Neuronal stem cell (in vitro differentiated cells): ENCODE measurements at regions not wholly inside any gene's neighbourhood (a gene's known extent, or its start where the extent isn't known, plus 50 kb on each side); places are given as distances from the start of the nearest gene placed in this dataset.

Source experiments
- DNase-seq: peaks from one replicate; pipeline ENCODE4 v3.0.0-alpha.2; 2013; ENCODE audit warnings: low spot score
- H2AFZ ChIP-seq: one replicate; pipeline ENCODE4 v1.6.1; 2013; ENCODE audit warnings: mild to moderate bottlenecking, low read length, inconsistent platforms
- H2AK5ac ChIP-seq: 2 replicates; pipeline ENCODE4 v1.6.1; 2013; ENCODE audit warnings: low read depth, mild to moderate bottlenecking, inconsistent platforms, low read length, moderate library complexity, mixed read lengths
- H2BK120ac ChIP-seq: 2 replicates; pipeline ENCODE4 v1.6.1; 2013; ENCODE audit warnings: low read depth, mild to moderate bottlenecking, inconsistent platforms, low read length, moderate library complexity, mixed read lengths
- H2BK12ac ChIP-seq: one replicate; pipeline ENCODE4 v1.6.1; 2013; ENCODE audit warnings: low read length, inconsistent platforms
- H2BK15ac ChIP-seq: 2 replicates; pipeline ENCODE4 v1.6.1; 2013; ENCODE audit warnings: mild to moderate bottlenecking, low read length, inconsistent platforms, mixed read lengths
- H2BK5ac ChIP-seq: one replicate; pipeline ENCODE4 v1.6.1; 2013; ENCODE audit warnings: inconsistent platforms, mild to moderate bottlenecking, low read length, moderate library complexity
- H3K14ac ChIP-seq: one replicate; pipeline ENCODE4 v1.6.1; 2013; ENCODE audit warnings: low read length, inconsistent platforms
- H3K18ac ChIP-seq: 2 replicates; pipeline ENCODE4 v1.6.1; 2013; ENCODE audit warnings: low read length, inconsistent platforms
- H3K23ac ChIP-seq: 2 replicates; pipeline ENCODE4 v1.6.1; 2013; ENCODE audit warnings: low read depth, mild to moderate bottlenecking, mixed read lengths, low read length, inconsistent platforms; ENCODE audit not compliant: poor library complexity
- H3K27ac ChIP-seq: replicated peaks from 3 replicates; pipeline ENCODE4 v1.5.1; 2013; ENCODE audit warnings: low read length, inconsistent platforms
- H3K27me3 ChIP-seq, 3 experiments: 2 replicates each; pipeline ENCODE4 v1.6.1; 2013; ENCODE audit warnings: low read length in 3 of 3, mild to moderate bottlenecking in 2 of 3, inconsistent platforms in 1 of 3, low read depth in 1 of 3, mixed read lengths in 1 of 3, moderate library complexity in 1 of 3; ENCODE audit not compliant: control insufficient read depth in 3 of 3, insufficient read depth in 3 of 3
- H3K36me3 ChIP-seq, 2 donors: replicated peaks in 1 of 2; 2 replicates each; pipeline ENCODE4 v1.6.1; 2013; ENCODE audit warnings: low read length in 2 of 2; ENCODE audit not compliant: control insufficient read depth in 2 of 2, insufficient read depth in 2 of 2
- H3K4ac ChIP-seq: 2 replicates; pipeline ENCODE4 v1.6.1; 2013; ENCODE audit warnings: inconsistent platforms, mild to moderate bottlenecking, low read length, moderate library complexity
- H3K4me1 ChIP-seq, 2 donors: 1 replicate in 1 of 2; 2 replicates in 1 of 2; pipeline ENCODE4 v1.6.1; 2013; ENCODE audit warnings: low read length in 2 of 2, low read depth in 1 of 2; ENCODE audit not compliant: control insufficient read depth in 2 of 2, insufficient read depth in 1 of 2
- H3K4me2 ChIP-seq: one replicate; pipeline ENCODE4 v1.6.1; 2013; ENCODE audit warnings: mild to moderate bottlenecking, low read length, inconsistent platforms; ENCODE audit not compliant: insufficient read depth, poor library complexity, severe bottlenecking
- H3K4me3 ChIP-seq, 2 donors: 2 replicates each; pipeline ENCODE4 v1.5.1; 2013; ENCODE audit warnings: low read length in 2 of 2, mild to moderate bottlenecking in 2 of 2, inconsistent platforms in 1 of 2, moderate library complexity in 1 of 2
- H3K79me1 ChIP-seq: one replicate; pipeline ENCODE4 v1.6.1; 2013; ENCODE audit warnings: low read depth, mild to moderate bottlenecking, inconsistent platforms, low read length, moderate library complexity
- H3K9ac ChIP-seq: one replicate; pipeline ENCODE4 v1.6.1; 2013; ENCODE audit warnings: mild to moderate bottlenecking, low read depth, low read length, inconsistent platforms; ENCODE audit not compliant: poor library complexity
- H3K9me3 ChIP-seq, 2 donors: replicated peaks in 1 of 2; 2 replicates each; pipeline versions ENCODE3 to v1.6.1; 2013; ENCODE audit warnings: low read length in 2 of 2, mild to moderate bottlenecking in 2 of 2, inconsistent platforms in 1 of 2, low read depth in 1 of 2, mixed read lengths in 1 of 2, moderate library complexity in 1 of 2; ENCODE audit not compliant: control insufficient read depth in 2 of 2, insufficient read depth in 1 of 2
- H4K8ac ChIP-seq: one replicate; pipeline ENCODE4 v1.6.1; 2013; ENCODE audit warnings: low read depth, mild to moderate bottlenecking, inconsistent platforms, low read length, moderate library complexity
- H4K91ac ChIP-seq: one replicate; pipeline ENCODE4 v1.6.1; 2013; ENCODE audit warnings: low read length, low read depth, mild to moderate bottlenecking, inconsistent platforms; ENCODE audit not compliant: poor library complexity
- WGBS, 2 donors: extraction: QIAGEN DNeasy Blood & Tissue Kit; methylation state at CpG; one replicate each; pipeline ENCODE4 v1.1.7; 2013; ENCODE audit warnings: missing lambda C conversion rate in 2 of 2, mixed read lengths in 1 of 2; ENCODE audit not compliant: insufficient read length in 2 of 2, insufficient replicate concordance in 1 of 2; ENCODE audit errors: extremely low coverage in 2 of 2; 5-methylcytosine and 5-hydroxymethylcytosine counted together

DNA sequence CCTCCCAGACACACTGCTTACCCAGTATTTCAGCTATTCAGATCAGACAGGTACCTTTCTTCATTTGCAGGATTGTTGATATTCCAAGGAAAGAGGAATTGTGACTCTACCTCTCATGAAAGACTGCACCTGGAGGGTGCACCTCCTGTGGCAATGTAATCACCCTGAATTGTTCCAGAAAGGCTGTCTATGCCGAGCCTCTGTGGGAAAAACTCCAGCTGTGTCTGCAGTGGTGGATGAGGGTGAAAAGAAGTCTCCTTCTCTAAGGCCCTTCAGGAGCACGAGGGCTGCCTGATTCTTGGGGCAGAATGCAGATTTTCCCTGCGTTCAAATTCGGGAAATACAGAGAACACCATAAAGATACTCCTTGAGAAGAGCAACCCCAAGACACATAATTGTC lies 108.2 kb upstream of the ADAMTS3 start:
- DNase-seq: no peak
- H2BK15ac ChIP-seq: no peak overlapping the region
- H3K27ac ChIP-seq: no peak overlapping the region
- H3K9ac ChIP-seq: no peak overlapping the region
- no peak overlapping the region for H2BK12ac ChIP-seq
- no peak overlapping the region for H2BK120ac ChIP-seq
- no peaks in the 10 kb centered on the region for H3K9me3 ChIP-seq
- no peak overlapping the region for H4K8ac ChIP-seq
- no peak overlapping the region for H3K4ac ChIP-seq
- no peak overlapping the region for H3K14ac ChIP-seq
- no peak overlapping the region for H3K23ac ChIP-seq
- H2BK5ac ChIP-seq: no peak overlapping the region
- no peaks in the 10 kb centered on the region for H3K36me3 ChIP-seq
- no CpG with 5 or more reads among the region's 4 CpGs for WGBS, 2 donors
- no peak overlapping the region for H4K91ac ChIP-seq
- no peaks in the 10 kb centered on the region for H3K27me3 ChIP-seq
- no peak overlapping the region for H3K18ac ChIP-seq
- no peaks in the 10 kb centered on the region for H3K4me1 ChIP-seq
- H3K79me1 ChIP-seq: no peaks in the 10 kb centered on the region
- H3K4me2 ChIP-seq: no peak overlapping the region
- H3K4me3 ChIP-seq: no peak overlapping the region
- no peak overlapping the region for H2AFZ ChIP-seq
- no peak overlapping the region for H2AK5ac ChIP-seq

DNA sequence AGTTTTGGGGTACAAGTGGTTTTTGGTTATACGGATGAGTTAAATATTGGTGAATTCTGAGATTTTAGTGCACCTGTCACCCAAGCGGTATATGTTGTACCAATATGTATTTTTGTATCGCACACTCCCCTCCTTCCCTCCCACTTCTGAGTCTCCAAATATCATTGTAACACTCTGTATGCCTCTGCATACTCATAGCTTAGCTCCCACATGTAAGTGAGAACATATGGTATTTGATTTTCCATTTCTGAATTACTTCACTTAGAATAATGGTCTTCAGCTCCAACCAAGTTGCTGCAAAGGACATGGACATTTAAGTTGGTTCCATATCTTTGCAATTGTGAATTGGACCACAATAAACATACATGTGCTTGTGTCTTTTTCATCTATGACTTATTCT lies 103.0 kb upstream of the ADAMTS3 start:
- H3K27me3 ChIP-seq: no peaks in the 10 kb centered on the region
- H2AK5ac ChIP-seq: no peak overlapping the region
- H2AFZ ChIP-seq: no peak overlapping the region
- no peak overlapping the region for H3K4me3 ChIP-seq
- H4K91ac ChIP-seq: no peak overlapping the region
- no peak overlapping the region for H3K27ac ChIP-seq
- H2BK12ac ChIP-seq: no peak overlapping the region
- H3K23ac ChIP-seq: no peak overlapping the region
- H3K18ac ChIP-seq: no peak overlapping the region
- no peaks in the 10 kb centered on the region for H3K79me1 ChIP-seq
- H3K9ac ChIP-seq: no peak overlapping the region
- no CpG with 5 or more reads among the region's 3 CpGs for WGBS, 2 donors
- H3K4ac ChIP-seq: no peak overlapping the region
- H2BK15ac ChIP-seq: no peak overlapping the region
- no peak for DNase-seq
- no peaks in the 10 kb centered on the region for H3K36me3 ChIP-seq
- H3K4me2 ChIP-seq: no peak overlapping the region
- no peaks in the 10 kb centered on the region for H3K9me3 ChIP-seq
- H2BK5ac ChIP-seq: no peak overlapping the region
- no peak overlapping the region for H4K8ac ChIP-seq
- H3K14ac ChIP-seq: no peak overlapping the region
- peaks cover 0 to 1% of the 10 kb centered on the region in 2 donors for H3K4me1 ChIP-seq
- H2BK120ac ChIP-seq: no peak overlapping the region

DNA sequence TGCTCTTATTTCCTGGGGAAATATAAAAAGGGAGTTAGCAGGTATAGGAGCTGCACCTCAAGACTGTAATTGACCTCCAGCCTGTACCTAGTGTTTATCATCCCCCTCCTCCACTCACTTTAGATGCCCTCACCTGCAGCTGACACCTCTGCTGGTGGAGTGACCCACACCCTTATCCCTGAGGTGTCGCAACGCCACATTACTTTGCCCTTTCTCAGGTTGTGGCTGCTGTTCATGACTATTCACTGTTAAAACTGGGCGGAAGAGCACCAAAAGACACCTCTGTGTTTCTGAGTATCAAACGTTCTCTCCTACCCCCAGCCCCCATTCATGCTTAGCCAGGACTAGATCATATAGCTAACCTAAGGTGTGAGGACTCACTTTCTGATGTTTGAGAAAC lies 101.5 kb upstream of the ADAMTS3 start:
- no peaks in the 10 kb centered on the region for H3K79me1 ChIP-seq

DNA sequence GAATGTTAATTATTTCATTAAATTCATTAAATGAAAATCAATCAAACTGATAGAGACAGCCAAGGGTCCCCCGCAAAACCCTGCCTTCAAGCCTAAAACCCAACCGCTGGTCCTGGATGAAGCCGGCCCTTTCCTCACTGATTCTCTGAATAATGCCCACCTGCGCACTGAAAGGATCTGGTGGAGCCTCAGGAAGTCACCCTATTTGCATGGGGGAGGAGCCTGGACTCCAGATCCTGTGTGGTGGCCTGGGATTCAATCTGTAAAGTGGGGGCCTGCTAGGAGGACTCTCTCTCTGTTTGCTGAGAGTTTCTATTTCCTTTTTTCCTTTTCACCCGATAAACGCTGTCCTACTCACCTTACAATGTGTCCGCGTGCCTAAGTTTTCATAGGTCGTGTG lies 97.9 kb upstream of the ADAMTS3 start:
- no peak overlapping the region for H2BK5ac ChIP-seq
- H4K8ac ChIP-seq: no peak overlapping the region
- no CpG with 5 or more reads among the region's 9 CpGs for WGBS, 2 donors
- H2AFZ ChIP-seq: peak overlapping the region; percentile 28
- no peak overlapping the region for H2BK12ac ChIP-seq
- DNase-seq: peak; percentile 6
- H3K79me1 ChIP-seq: no peaks in the 10 kb centered on the region
- no peak overlapping the region for H2BK15ac ChIP-seq
- no peak overlapping the region for H2BK120ac ChIP-seq
- no peak overlapping the region for H3K23ac ChIP-seq
- H3K27me3 ChIP-seq: no peaks in the 10 kb centered on the region
- H2AK5ac ChIP-seq: no peak overlapping the region
- H3K4me3 ChIP-seq: no peak overlapping the region
- no peak overlapping the region for H4K91ac ChIP-seq
- no peak overlapping the region for H3K9ac ChIP-seq
- H3K27ac ChIP-seq: no peak overlapping the region
- H3K4me2 ChIP-seq: no peak overlapping the region
- H3K14ac ChIP-seq: no peak overlapping the region
- H3K4ac ChIP-seq: no peak overlapping the region
- H3K36me3 ChIP-seq: no peaks in the 10 kb centered on the region
- H3K18ac ChIP-seq: no peak overlapping the region
- H3K9me3 ChIP-seq: no peaks in the 10 kb centered on the region
- H3K4me1 ChIP-seq: peaks cover 11 to 30% of the 10 kb centered on the region in 2 donors

More for the DNA sequence above, 101.5 kb upstream of the ADAMTS3 start:
- Histone ChIP-seq H3K4ac (no peak overlapping the region), H4K91ac (no peak overlapping the region), H2AK5ac (no peak overlapping the region), H2BK5ac (no peak overlapping the region), H3K36me3 (no peaks in the 10 kb centered on the region), H2BK12ac (no peak overlapping the region), H3K18ac (no peak overlapping the region), H2AFZ (no peak overlapping the region), H2BK120ac (no peak overlapping the region), H3K4me1 (peaks cover 3 to 4% of the 10 kb centered on the region in 2 donors), H3K27ac (no peak overlapping the region), H3K23ac (no peak overlapping the region), H3K4me2 (no peak overlapping the region), H3K27me3 (no peaks in the 10 kb centered on the region), H4K8ac (no peak overlapping the region), H3K14ac (no peak overlapping the region), H2BK15ac (no peak overlapping the region), H3K9ac (no peak overlapping the region), H3K9me3 (no peaks in the 10 kb centered on the region), H3K4me3 (no peak overlapping the region)
- DNase-seq: no peak
- WGBS, 2 donors: no CpG with 5 or more reads among the region's 4 CpGs
